PC-9 (cell line): ENCODE measurements at regions not wholly inside any gene's neighbourhood (a gene's known extent, or its start where the extent isn't known, plus 50 kb on each side); places are given as distances from the start of the nearest gene placed in this dataset.

Experiments
- EZH2 ChIP-seq: fragments of 200-600 bp; sonication (generic); IDR thresholded peaks from 2 replicates; pipeline ENCODE4 v1.8.0; 2017; ENCODE audit warnings: antibody characterized with exemption, low read depth
- TF ChIP-seq, protein P1 (sequence below): fragments of 200-600 bp; sonication (generic); conservative IDR thresholded peaks from 2 replicates; pipeline ENCODE4 v1.6.1; 2017; ENCODE audit warnings: mixed run types, antibody characterized with exemption, mild to moderate bottlenecking, moderate library complexity

GRCh38 chr5:167481345-167481744 lies 810.1 kb upstream of the WWC1 start:
- no peak for TF ChIP-seq EZH2
- TF ChIP-seq, protein P1, sequence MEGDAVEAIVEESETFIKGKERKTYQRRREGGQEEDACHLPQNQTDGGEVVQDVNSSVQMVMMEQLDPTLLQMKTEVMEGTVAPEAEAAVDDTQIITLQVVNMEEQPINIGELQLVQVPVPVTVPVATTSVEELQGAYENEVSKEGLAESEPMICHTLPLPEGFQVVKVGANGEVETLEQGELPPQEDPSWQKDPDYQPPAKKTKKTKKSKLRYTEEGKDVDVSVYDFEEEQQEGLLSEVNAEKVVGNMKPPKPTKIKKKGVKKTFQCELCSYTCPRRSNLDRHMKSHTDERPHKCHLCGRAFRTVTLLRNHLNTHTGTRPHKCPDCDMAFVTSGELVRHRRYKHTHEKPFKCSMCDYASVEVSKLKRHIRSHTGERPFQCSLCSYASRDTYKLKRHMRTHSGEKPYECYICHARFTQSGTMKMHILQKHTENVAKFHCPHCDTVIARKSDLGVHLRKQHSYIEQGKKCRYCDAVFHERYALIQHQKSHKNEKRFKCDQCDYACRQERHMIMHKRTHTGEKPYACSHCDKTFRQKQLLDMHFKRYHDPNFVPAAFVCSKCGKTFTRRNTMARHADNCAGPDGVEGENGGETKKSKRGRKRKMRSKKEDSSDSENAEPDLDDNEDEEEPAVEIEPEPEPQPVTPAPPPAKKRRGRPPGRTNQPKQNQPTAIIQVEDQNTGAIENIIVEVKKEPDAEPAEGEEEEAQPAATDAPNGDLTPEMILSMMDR: no peak
